Tibial nerve (tissue), 4 donors: ENCODE measurements at regions not wholly inside any gene's neighbourhood (a gene's known extent, or its start where the extent isn't known, plus 50 kb on each side); places are given as distances from the start of the nearest gene placed in this dataset.
A peak's percentile ranks its signal among the peaks of the same experiment; 100 is the strongest.

ENCODE experiments used
- DNase-seq, 2 donors: peaks; one replicate each; pipeline ENCODE4 v3.0.0-alpha.2; 2019; ENCODE audit warnings: low spot score in 2 of 2
- H3K27ac ChIP-seq, 4 donors: fragments of 200-600 bp; sonication (generic) in 3 of 4; one replicate each; pipeline ENCODE4 v1.5.1; 2017 to 2019; ENCODE audit warnings: mild to moderate bottlenecking in 1 of 4
- H3K27me3 ChIP-seq, 2 donors: fragments of 200-600 bp; sonication (generic) in 1 of 2; one replicate each; pipeline versions ENCODE4 v1.5.1 to v1.6.0; 2017 to 2019
- H3K36me3 ChIP-seq, 3 donors: fragments of 200-600 bp; sonication (generic); one replicate each; pipeline ENCODE4 v1.5.1; 2018 to 2019
- H3K4me1 ChIP-seq, 4 donors: fragments of 200-600 bp; sonication (generic) in 3 of 4; one replicate each; pipeline ENCODE4 v1.5.1; 2017 to 2019
- H3K4me3 ChIP-seq, 4 donors: fragments of 200-600 bp; sonication (generic) in 3 of 4; one replicate each; pipeline ENCODE4 v1.5.1; 2017 to 2019; ENCODE audit warnings: mild to moderate bottlenecking in 1 of 4, moderate library complexity in 1 of 4
- H3K9me3 ChIP-seq, 4 donors: fragments of 200-600 bp; sonication (generic) in 3 of 4; one replicate each; pipeline ENCODE4 v1.5.1; 2017 to 2019
- EP300 ChIP-seq, 2 donors: sonication (generic); formaldehyde crosslinking; IDR thresholded peaks; one replicate each; pipeline ENCODE4 v1.6.1; 2017; ENCODE audit warnings: antibody characterized with exemption in 2 of 2, mild to moderate bottlenecking in 1 of 2
- POLR2A ChIP-seq, 2 donors: fragments of 450-650 bp; IDR thresholded peaks; one replicate each; pipeline ENCODE4 v1.6.1; 2017; ENCODE audit warnings: antibody characterized with exemption in 2 of 2, mild to moderate bottlenecking in 2 of 2, moderate library complexity in 2 of 2
- WGBS, 2 donors: methylation state at CpG; one replicate each; pipeline ENCODE4 v1.1.5; 2018; 5-methylcytosine and 5-hydroxymethylcytosine counted together
- TF ChIP-seq, protein P1 (sequence below), 5 experiments: fragments of 200-600 bp in 3 of 5; fragments of 450-650 bp in 2 of 5; sonication (generic) in 3 of 5; IDR thresholded peaks; one replicate each; pipeline ENCODE4 v1.5.1; 2016 to 2019; ENCODE audit warnings: antibody characterized with exemption in 5 of 5, mild to moderate bottlenecking in 3 of 5, moderate library complexity in 2 of 5

DNA sequence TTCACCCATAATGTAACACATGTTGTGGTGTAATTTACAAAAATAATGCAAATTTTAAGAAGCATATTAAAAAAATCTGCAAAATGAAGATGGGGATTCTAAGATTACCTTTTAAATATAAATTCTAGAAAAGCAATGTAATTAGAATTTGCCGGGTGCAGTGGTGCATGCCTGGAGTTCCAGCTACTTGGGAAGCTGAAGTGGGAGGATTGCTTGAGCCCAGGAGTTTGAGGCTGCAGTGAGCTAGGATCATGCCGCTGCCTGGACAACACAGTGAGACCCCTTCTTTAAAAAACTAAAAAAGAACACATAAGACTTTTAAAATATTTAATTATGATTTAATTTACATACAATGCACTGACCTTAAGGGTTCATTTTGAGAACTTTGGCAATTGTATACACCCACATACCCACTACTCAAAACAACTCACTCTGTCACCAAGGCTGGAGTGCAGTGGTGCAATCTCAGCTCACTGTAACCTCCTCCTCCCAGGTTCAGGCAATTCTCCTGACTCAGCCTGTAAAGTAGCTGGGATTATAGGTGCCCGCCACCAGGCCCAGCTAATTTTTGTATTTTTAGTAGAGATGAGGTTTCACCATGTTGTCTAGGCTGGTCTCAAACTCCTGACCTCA, 134.0 kb upstream of the TBL1XR1 start:
- no peaks in the 10 kb centered on the region for H3K27me3 ChIP-seq
- no peaks in the 10 kb centered on the region for H3K9me3 ChIP-seq
- WGBS, 2 donors: 81 to 90% methylated on average over 3 of the region's 3 CpGs
- H3K36me3 ChIP-seq: no peaks in the 10 kb centered on the region
- no peak overlapping the region for H3K27ac ChIP-seq
- no peak for DNase-seq
- TF ChIP-seq, protein P1, sequence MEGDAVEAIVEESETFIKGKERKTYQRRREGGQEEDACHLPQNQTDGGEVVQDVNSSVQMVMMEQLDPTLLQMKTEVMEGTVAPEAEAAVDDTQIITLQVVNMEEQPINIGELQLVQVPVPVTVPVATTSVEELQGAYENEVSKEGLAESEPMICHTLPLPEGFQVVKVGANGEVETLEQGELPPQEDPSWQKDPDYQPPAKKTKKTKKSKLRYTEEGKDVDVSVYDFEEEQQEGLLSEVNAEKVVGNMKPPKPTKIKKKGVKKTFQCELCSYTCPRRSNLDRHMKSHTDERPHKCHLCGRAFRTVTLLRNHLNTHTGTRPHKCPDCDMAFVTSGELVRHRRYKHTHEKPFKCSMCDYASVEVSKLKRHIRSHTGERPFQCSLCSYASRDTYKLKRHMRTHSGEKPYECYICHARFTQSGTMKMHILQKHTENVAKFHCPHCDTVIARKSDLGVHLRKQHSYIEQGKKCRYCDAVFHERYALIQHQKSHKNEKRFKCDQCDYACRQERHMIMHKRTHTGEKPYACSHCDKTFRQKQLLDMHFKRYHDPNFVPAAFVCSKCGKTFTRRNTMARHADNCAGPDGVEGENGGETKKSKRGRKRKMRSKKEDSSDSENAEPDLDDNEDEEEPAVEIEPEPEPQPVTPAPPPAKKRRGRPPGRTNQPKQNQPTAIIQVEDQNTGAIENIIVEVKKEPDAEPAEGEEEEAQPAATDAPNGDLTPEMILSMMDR (IDR thresholded peaks at IDR 0.05): no peak
- TF ChIP-seq EP300 (IDR thresholded peaks at IDR 0.05): no peak
- no peak for TF ChIP-seq POLR2A (IDR thresholded peaks at IDR 0.05)
- H3K4me1 ChIP-seq: peaks cover 0 to 41% (median 19%) of the 10 kb centered on the region in 4 donors
- H3K4me3 ChIP-seq: no peak overlapping the region

DNA sequence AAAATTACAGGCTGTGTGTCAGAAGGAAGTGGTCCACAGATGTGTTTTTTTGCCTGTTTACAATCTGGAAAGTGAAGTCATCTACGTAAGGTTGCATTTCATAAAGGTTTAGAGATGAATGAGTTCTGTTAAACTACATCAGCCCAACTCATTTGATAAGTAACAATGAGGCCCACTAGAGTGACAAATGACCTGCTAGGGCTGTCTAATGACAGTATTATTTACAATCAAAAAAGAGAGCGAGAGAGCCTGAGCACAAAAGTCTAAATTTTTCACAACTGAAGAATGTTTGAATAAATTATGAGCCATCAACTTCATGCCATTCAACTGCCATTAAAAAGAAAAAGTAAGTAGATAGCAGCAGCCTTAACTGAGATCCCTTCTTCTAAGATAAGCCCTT, 135.7 kb upstream of the TBL1XR1 start:
- no peaks in the 10 kb centered on the region for H3K36me3 ChIP-seq
- TF ChIP-seq EP300 (IDR thresholded peaks at IDR 0.05) (no peak), POLR2A (IDR thresholded peaks at IDR 0.05) (no peak)
- TF ChIP-seq, protein P1 (IDR thresholded peaks at IDR 0.05): no peak
- H3K27me3 ChIP-seq: no peaks in the 10 kb centered on the region
- H3K4me1 ChIP-seq: peaks cover 0 to 57% (median 27%) of the 10 kb centered on the region in 4 donors
- H3K27ac ChIP-seq: peak overlapping the region in 1 of 4 donors; percentile 17
- H3K9me3 ChIP-seq: no peaks in the 10 kb centered on the region
- WGBS, 2 donors: 66 to 72% methylated on average over 2 of the region's 2 CpGs
- H3K4me3 ChIP-seq: no peak overlapping the region
- DNase-seq: no peak

DNA sequence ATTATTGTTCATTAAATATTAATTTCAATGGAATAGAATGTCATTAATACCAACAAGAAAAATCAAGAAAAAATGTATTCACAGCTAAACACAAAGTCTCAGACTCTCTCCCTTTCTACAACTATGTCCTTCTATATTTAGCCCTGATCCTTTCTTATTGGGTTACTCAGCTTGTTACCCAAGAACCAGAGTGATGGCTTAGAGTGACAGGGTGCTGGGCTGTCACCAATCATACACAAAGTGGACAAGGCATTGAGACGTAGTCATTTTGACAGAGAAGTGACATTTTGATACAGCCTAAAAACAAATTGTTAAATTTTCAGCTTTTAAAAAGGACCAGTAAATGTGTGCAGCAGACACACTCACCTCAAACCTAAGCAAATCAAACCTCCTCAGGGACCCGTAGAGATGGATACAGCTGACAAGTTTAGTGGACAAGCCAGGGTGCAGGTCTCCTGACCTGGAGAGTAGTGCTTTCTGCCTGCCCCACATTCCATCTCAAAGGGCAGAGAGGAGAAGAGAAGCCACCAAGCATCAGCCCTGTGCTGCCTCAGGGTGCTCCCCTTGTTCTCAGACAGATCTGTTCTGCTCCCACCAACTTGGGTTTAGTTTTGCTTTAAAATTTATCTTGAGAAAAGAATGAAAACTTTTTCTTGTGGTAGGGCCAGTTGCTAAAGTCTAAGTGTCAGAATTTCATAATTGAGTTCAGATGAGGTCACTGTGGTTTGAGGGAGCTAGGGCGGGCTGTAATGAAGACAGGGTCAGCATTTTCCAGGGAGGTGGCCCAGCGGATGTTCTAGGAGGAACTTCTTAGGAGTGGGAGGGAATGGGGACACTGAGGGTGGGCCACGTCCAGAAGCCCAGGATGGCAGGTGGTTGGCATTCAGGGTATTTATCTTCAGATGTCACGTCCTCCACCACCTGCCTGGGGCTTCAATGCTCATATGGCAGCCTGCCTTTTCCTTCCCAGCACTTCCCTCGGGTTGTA, 136.5 kb upstream of the TBL1XR1 start:
- Histone ChIP-seq H3K4me3 (no peak overlapping the region), H3K27ac (peak overlapping the region in 2 of 4 donors; percentile 17 to 52), H3K4me1 (peaks cover 0 to 66% (median 35%) of the 10 kb centered on the region in 4 donors), H3K9me3 (no peaks in the 10 kb centered on the region), H3K27me3 (no peaks in the 10 kb centered on the region), H3K36me3 (no peaks in the 10 kb centered on the region)
- DNase-seq: peak; percentile 18 to 50
- peak in 1 of 2 donors; percentile 69 for TF ChIP-seq EP300 (IDR thresholded peaks at IDR 0.05)
- no peak for TF ChIP-seq POLR2A (IDR thresholded peaks at IDR 0.05)
- WGBS, 2 donors: 47 to 61% methylated on average over 7 of the region's 7 CpGs

DNA sequence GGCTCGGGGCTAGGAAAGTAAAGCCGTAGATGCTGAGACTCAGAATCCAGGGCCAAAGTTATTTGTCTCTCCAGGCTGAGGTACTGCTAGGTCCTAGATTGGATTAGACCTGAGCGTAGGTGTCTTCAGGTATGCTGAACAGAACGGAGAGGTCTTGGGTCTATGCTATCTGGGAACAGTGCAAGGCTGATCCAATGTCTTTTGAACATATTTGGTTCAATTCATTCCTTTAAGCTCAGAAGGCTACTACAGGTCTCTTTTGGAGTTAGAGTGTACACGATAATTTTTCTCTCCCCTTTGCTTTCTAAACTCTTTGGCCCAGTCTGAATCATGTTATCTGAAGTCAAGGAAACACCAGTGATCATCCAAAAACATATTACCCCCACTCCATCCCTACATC, 137.5 kb upstream of the TBL1XR1 start:
- no peaks in the 10 kb centered on the region for H3K9me3 ChIP-seq
- peaks cover 0 to 69% (median 37%) of the 10 kb centered on the region in 4 donors for H3K4me1 ChIP-seq
- WGBS, 2 donors: 91 to 95% methylated on average over 5 of the region's 5 CpGs

DNA sequence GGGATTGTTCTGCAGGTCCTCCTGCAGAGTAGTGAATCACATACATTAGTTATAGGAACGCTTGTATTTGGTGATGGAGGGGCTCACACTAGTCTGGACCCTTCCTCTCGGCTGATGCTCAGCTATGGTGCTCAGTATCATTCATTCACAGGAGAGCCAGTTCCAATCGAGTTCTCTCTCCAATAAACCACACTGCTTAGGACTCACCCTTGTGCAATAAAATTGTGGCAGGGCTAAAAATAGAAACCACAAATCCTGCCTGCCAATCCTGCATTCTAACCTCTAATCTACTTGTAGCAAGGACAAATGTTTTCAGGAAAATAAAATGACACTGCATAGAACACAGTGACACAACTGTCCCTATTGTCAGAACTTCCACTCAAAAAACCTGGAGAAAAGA, 138.4 kb upstream of the TBL1XR1 start:
- Histone ChIP-seq H3K4me3 (no peak overlapping the region), H3K27ac (peak overlapping the region in 1 of 4 donors; percentile 70), H3K36me3 (no peaks in the 10 kb centered on the region), H3K4me1 (peaks cover 0 to 76% (median 38%) of the 10 kb centered on the region in 4 donors), H3K27me3 (no peaks in the 10 kb centered on the region), H3K9me3 (no peaks in the 10 kb centered on the region)
- no peak for TF ChIP-seq EP300 (IDR thresholded peaks at IDR 0.05)
- TF ChIP-seq, protein P1 (IDR thresholded peaks at IDR 0.05): no peak
- TF ChIP-seq POLR2A (IDR thresholded peaks at IDR 0.05): no peak
- WGBS, 2 donors: 71 to 74% methylated on average over 3 of the region's 3 CpGs
- DNase-seq: no peak

More for the DNA sequence above, 137.5 kb upstream of the TBL1XR1 start:
- DNase-seq: no peak
- H3K4me3 ChIP-seq: no peak overlapping the region
- H3K27me3 ChIP-seq: no peaks in the 10 kb centered on the region
- H3K27ac ChIP-seq: peak overlapping the region in 2 of 4 donors; percentile 7 to 25
- no peaks in the 10 kb centered on the region for H3K36me3 ChIP-seq
- TF ChIP-seq, protein P1 (IDR thresholded peaks at IDR 0.05): no peak
- TF ChIP-seq EP300 (IDR thresholded peaks at IDR 0.05) (no peak), POLR2A (IDR thresholded peaks at IDR 0.05) (no peak)
